HG03439 (cell line): ENCODE measurements at regions not wholly inside any gene's neighbourhood (a gene's known extent, or its start where the extent isn't known, plus 50 kb on each side); places are given as distances from the start of the nearest gene placed in this dataset.

Source experiments
- ATAC-seq: cut with Tn5 transposase; IDR thresholded peaks from one replicate; pipeline ENCODE4 v1.9.1; 2021; ENCODE audit warnings: mild to moderate bottlenecking, moderate library complexity; ENCODE audit not compliant: unreplicated experiment

DNA sequence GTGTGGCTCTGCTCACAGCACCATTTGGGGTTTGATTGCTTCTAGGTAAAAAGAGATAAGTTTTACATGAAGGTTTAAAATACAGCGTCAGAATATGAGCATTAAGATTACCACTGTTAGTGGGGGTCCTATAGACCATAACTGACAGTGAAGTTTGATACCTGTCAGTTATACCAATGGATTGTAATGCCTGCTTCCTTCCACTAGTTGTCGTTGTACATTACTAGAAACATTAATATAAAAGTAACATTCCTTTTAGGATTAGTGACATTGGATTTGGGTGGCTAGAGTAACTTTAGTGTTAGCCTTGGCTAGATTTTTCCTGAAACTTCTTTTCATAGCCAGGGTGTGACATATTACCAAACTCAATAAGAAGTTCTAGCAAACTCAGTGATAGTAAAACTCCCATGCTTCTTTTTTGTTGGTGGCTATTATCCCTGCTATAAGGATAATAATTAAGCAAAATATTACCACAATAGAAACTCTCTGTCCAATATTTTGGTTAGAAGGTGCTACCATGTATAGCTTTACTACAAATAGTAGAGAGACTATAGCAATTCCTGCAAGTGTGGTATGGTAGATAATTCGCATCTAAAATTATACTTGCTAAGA lies 57.1 kb downstream of the FAM181B start:
- ATAC-seq = no peak

DNA sequence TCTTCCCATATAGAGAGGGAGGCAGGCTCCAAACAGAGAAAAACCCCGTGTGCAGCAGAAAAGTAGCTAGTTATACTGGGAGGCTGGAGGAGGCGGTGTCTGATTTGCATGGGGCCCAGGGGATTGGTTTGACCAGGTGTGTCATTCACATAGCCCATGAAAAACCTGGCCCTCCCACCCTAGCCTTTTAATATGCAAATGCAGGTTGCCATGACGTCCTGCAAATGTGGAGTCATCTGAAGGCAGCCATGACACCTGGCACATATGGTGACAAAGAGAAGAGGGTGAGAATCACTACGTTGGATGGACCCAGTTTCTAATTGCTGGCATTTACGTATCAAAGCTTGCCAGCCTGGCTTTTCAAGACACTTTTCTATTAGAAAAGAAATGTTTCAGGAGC lies 57.8 kb downstream of the FAM181B start:
- no peak for ATAC-seq

DNA sequence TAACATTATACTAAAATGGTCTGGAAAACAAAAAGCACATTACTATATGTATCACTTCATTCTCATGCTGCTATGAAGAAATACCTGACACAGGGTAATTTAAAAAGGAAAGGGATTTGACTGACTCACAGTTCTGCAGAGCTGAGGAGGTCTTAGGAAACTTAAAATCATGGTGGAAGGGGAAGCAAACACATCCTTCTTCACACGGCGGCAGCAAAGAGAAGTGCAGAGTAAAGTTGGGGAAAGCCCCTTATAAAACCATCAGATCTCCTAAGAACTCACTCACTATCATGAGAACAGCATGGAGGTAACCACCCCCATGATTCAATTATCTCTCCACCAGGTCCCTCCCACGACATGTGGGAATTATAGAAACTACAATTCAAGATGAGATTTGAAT lies 60.0 kb downstream of the FAM181B start:
- no peak for ATAC-seq

DNA sequence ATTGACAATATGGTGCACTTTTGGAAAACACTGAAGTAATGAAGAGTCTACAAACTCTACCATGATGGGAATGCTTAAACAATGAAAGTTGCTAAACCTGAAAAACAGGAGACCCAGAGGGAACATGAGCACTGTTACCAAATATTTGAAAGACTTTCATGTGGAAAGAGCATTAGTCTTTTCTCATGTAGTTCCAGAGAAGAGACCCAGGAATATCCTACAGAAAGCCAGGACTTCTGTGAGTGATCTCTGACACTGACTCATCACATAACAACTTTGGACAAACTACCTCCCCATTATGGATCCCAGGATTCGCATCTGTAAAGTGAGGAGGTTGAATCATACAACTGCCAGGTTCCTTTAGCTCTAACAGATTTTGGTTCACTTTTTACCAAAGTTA lies 62.2 kb downstream of the FAM181B start:
- ATAC-seq = no peak

DNA sequence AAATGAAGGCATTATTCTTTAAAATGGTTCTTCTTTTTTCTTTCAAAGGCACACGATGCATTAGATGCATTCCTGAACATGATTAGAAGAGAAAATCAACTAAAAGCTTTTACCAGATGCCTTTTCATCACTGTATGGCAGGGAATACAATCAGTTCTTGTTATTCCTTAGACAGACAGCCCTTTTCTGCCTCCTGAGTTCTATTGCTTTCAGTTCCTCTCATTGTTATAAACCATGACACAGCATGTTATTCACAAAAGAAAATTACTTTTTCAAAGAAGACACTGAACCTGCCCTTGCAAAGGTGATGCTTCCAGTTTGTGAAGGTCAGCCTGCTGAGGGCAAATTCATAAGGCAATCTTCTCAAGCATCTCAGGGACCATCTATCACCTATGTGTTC lies 70.1 kb downstream of the FAM181B start:
- no peak for ATAC-seq

DNA sequence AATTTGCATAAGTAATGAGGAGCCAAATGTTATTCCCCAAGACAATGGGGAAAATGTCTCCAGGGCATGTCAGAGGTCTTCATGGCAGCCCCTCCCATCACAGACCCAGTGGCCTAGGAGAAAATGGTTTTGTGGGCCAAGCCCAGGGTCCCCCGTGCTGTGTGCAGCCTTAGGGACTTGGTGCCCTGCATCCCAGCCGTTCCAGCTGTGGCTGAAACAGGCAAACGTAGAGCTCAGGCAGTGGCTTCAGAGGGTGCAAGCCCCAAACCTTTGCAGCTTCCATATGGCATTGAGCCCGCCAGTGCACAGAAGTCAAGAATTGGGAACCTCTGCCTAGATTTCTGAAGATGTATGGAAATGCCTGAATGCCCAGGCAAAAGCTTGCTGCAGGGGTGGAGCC lies 79.9 kb downstream of the FAM181B start:
- ATAC-seq = no peak

DNA sequence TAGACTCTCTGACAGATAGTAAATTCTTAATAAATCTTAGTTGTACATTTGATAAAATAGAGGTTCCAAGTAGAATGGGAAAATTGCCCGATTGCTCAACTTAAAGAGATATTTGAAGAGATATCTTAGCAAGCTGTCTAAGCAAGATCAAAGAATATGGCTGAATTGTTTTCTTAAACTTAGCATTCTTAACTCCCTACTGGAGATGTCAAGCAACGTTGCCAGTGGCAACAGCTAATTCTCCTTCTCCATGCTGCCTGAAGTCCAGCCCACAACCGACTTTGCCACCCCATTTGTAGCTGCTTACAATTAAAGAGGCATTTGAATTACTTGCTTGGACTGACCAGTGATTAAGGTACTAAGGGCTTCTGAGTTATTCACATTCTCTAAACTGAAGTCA lies 94.4 kb downstream of the FAM181B start:
- no peak for ATAC-seq

DNA sequence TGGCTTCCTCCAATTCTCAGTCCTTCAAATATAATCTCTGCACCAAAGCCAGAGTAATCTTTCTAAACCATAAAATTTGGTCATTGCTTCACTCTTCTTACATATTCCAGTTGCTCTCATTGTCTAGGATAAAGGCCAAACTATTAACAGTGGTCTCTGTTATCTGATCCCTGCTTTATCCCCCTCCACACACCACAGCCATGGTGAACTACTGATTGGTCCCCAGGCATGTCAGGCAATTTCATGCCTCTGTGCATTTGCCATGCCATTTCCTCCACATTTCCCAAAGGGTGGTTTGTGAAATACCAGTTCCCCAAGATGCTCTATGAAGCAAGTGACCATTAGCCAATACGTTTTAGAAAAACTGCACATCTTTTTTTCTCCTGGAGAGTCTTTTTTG lies 97.0 kb downstream of the FAM181B start:
- no peak for ATAC-seq

DNA sequence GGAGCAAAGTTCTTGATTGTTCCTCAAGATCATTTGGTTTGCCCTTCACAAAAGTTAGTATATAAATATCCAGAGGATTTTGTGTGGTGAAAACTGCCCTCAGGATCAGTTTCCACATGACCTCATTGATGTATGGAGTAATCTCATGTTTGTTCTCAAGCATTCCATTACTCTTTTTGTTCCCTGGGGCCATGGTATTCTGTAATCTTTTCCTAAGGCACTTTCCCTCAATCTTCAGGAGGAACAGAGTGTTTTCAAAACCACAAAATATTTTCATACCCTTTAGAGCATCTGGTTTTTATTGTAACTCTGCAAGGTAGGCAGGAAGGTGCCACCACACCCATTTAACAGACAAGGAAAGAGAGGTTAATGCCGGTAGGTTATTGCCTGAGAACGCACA lies 99.6 kb downstream of the FAM181B start:
- ATAC-seq = no peak

DNA sequence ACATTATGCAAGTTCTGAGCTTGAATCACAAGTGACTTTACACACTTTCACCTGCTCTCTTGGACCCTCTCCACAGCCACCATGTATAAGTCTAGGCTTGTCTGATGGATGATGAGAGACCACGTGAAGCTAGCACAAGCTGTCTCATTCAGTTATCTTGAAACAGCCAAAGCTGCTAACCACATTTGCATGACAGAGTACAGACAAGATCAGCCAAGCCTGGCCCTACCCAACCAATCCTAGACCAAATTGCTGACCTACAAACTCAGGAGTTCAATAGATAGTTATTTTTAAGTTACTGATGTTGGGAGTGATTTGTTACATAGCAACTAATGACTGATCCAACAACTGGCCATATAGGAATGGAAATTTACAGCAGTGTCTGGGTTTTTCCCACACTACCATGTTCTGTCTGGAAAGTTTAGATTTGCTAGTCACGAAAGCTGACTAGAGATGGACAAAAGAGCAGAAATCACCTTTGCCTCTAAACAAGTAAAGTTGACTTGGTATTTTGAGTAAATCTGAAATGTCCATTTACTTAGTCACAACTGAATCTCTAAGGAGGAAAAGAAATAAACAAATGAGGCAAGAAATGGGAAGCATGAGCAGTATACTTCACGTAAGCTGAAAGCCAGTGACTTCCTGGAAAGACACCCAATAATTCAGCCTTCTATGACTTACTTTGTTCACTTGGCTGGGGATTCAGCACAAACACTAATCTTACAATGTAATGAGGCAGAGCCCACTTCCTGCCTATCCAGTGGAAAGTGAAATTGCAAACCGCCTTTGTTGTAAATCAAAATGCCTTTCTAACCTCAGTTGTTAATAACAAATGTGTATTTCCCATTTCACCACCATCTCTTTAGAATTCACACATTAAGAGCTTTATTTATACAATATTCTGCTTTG lies 101.7 kb downstream of the FAM181B start:
- peak; percentile 75 for ATAC-seq

DNA sequence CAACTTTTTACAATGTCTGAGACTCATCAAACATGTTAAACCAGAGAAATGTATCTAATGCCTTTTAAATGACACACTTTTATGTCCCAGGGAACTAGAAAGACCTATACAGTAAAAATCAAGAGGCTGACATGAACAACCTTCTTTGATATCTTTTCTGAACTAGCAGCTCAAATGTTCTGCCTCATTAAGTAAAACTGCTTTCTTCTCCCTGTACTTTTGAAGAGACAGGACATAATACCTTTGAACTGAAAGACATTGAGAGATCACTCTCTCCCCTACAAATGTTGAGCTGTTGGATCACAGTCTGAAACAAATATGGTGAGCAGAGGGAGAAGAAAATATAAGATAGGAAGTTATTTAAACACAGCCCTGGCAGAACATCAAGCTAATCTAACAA lies 123.0 kb downstream of the FAM181B start:
- no peak for ATAC-seq

DNA sequence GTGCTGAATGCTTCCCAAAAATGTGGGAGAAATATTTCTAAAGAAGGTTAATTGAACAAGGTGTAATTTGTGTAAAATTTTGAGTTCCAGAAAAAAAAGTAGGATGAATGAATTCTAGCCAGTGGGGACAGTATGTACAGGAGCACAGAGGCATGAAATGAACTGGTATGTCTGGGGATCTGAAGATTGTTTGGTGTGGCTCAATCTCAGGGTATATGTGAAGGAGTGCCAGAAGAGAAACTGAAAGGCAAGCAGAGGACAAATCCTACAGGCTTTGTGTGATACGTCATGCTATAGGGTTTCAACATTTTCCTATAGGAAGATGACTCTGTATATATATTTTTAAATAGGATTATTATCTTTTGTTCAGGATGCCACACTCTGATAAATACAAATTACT lies 126.9 kb downstream of the FAM181B start:
- ATAC-seq = no peak

DNA sequence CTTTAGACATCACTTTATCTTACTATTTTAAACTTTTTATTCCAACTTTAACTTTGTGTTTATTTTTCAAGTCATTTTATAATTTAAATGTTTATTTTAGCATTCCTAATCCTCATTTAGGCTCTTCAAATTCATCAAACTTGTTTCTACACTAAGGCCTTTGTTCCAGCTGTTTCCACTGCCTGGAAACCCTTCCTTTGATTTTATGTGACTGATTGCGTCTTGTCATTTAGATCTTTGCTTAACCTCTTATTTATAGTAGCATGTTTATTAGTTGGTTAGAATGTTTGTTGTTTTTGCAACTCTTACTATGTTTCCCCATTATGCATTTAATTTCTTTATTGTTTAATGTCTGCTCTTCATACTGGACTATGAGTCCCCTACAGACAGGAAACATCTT lies 132.0 kb downstream of the FAM181B start:
- no peak for ATAC-seq

DNA sequence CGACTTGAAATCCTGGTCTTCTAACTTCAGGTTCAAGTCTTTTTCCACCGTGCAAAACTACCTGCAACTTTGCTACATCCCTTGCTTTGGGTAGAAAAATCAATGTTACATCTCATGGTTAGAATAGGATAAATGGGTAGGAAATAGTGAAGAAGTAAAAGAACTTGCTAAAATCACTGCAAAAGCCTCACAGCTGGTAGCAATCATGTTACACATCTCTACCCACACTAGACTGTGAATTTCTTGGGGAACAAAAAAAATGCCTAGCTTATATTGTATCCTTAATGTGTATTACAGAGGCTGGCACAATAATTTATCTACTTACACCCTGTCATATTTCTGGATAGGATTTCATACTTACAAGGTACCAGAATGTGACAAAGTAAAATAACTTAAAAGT lies 133.8 kb downstream of the FAM181B start:
- ATAC-seq = no peak

DNA sequence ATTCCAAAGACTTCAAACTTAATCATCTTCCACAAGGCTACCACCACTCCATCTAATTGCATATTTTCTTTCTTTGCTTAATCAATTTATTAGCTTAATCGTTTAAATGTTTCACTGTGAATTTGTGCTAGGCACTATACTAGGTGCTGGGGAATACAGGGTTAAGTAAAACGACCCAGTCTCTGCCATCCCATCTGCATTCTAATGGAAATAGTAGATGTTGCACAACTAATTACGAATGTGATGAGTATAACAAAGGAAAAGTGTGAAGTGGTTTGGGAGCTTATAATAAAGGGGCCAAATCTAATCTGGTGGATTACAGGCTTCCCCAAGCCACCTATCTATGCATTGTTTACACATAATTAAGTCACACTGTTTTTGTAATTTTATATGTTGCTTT lies 147.1 kb downstream of the FAM181B start:
- no peak for ATAC-seq

DNA sequence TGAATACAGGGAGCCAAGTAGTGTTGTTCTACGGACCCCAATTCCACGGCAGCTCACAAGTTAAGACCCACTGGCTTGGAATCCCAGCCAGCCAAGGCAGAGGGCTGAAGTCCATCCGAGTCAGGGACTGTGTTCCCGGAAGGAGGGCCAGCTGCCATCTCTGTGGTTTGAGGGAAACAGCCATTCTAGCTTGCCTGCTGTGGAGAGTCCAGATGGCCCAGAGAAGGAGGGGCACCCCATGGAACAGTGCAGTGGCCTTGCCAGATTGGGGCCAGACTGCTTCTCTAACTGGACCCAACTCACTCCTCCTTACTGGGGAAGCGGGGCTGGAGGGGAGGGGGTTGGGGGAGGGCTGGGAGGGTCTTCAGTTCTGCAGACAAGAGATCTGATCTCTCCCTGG lies 156.4 kb downstream of the FAM181B start:
- no peak for ATAC-seq

DNA sequence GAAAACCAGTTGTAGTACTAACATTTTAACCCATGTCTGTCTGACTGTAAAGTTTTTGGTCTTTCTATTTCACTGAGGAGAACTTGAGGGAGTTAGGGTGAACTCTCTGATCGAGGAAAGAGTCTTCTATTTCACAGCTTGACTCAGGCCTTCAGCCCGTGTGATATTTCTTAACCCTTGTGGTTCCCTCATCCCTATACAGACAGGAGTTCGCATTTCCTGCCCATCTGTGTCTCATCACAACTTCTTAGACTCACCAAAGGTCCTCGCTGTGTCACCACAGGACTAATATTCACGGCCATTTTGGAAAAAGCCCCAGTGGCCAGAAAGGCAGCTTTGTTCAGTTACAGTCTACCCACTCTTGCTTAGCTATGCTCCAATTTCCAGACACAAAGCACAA lies 172.8 kb downstream of the FAM181B start:
- no peak for ATAC-seq

DNA sequence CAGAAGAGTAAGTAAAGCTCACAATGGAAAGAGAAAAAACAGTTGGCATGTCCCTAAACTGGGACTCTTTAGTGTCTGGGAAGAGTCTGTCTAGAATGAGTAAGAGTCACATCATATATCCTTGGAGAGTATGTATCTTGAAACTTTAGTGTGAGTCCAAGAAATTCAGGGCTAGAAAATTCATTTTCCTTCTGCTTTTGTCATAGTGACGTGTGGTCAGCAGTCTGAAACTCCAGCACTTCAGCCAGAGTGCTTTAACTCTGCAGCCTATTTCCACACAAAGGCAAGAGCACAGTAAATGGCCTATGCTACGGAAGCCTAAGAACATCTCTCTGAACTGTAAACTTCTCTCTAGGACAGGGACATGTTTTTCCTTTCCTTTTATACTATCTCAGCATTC lies 174.1 kb downstream of the FAM181B start:
- ATAC-seq = no peak

DNA sequence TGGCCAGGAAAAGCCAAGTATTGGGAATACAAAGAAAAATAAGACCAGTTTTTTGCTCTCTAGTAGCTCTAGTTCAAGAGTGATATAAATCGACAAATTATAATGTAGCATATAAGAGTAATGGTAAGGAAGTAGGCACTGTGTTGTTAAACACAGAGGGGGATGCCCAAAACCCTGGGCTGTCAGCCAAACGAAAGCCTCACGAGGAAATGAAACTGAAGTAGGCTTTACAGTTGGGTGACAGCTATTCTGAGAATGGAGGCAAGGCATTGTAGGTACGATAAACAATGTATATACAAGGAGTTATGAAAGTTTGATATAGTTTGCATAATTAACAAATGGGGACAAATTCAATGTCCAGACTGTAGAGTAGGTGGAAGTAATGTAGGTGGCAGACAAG lies 176.4 kb downstream of the FAM181B start:
- peak; percentile 94 for ATAC-seq

DNA sequence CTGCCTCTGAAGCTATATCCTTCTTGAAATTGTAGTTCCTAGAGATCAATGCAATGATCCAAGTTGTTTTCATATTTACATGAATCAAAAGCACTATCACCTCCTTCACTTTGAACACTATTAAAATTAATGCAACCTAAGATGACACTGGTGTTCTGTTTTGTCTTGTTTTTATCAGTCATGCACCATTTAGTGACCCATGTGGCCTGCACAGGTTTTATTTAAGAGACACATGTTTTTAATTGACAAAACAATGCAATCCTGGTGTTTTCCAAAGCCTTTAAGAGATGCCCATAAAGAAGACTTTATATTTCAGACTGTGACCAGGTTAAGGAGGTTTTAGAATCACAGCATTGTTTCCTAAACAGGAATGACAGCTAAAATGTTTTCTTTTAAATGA lies 177.5 kb downstream of the FAM181B start:
- ATAC-seq = no peak

DNA sequence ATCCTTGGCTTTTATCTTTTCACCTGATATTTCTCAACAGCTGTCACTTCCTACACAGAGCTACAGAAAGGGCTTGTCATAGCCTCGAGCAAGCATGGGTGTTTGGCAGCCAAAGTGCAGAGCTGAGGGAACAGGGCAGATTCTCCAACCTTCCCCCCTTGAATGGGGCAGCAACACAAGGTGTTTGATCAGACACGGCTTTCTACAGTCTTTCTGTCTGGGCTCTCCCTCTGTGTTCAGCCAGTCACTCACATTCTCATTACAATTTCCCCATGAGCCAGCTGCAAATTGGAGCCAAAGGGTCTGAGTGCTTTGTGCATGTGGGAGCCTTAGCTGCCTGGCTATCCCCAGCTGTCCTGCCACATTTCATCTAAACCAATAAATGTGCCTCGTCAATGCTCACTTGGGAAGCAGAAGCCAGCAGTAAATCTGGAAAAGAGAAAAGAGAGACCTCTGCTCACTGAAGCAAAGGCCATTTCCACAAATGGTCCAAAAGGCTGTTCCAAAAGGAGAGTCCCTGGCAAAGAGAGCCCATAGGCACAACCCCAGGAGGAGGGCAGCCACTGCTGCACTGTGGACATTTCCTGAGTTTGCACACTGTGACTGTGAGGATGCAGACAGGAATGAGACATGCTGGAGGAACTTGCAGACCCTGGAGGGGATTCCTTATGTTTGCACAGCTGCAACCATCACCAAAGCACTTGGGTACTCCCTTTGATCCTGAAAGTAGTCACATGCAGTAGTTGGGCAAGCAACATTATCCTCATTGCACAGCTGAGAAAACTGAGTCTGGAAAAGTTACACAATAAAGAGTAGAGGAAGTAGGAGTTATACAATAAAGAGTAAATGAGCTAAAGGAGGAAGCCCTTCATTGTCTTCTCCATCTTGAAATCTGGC lies 186.8 kb downstream of the FAM181B start:
- ATAC-seq = no peak

DNA sequence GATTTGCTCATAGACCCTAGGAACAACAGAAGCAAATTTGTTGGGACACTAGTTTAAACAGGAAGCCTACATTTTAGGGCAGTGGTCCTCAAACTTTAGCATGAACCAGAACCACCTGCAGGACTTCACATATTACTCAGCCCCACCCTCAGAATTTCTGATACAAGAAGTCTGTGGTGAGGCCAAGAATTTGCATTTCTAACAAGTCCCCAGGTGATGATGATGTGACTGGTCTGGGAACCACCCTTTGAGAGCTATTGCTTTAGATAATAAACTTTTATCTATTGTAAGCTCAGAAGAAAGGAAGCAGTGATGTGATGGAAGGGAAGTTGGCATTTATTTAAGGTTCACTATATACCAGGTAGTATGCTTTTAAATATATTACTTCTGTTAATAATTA lies 194.0 kb downstream of the FAM181B start:
- no peak for ATAC-seq
